ENCODE measurements at regions not wholly inside any gene's neighbourhood (a gene's known extent, or its start where the extent isn't known, plus 50 kb on each side); places are given as distances from the start of the nearest gene placed in this dataset.

DNA sequence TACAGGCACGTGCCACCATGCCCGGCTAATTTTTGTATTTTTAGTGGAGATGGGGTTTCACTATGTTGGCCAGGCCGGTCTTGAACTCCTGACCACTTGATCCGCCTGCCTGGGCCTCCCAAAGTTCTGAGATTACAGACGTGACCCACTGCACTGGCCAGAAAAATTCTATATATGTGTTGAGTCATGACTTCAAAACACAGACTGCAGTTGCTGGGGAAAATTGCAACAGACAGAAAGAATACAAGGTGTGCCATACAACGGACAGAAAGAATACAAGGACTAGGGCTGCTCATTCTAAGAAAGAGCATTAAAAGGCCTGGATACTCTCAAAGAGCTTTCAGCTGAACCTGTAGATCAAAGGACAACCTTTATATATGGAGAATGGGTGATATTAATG is 109.6 kb upstream of the ACSL4 start:
- Histone ChIP-seq H3K27ac (ENCODE audit: low read length) (no peak overlapping the region), H3K27me3 (ENCODE audit: control insufficient read depth, insufficient read depth, low read length) (no peaks in the 10 kb centered on the region), H3K4me3 (ENCODE audit: low read length) (no peak overlapping the region), H3K4me1 (ENCODE audit: control insufficient read depth, insufficient read depth, low read length) (0 out of 2 replicates have a peak, but pooled peaks cover 2% of the 10 kb centered on the region), H3K36me3 (ENCODE audit: control insufficient read depth, insufficient read depth, low read length) (no peaks in the 10 kb centered on the region), H3K9me3 (ENCODE audit: control insufficient read depth, insufficient read depth, low read length) (no peaks in the 10 kb centered on the region)
- DNase-seq (ENCODE audit: low read depth, low spot score): no peak
- WGBS (ENCODE audit: insufficient coverage, insufficient read length): no CpG with 5 or more reads among the region's 6 CpGs

DNA sequence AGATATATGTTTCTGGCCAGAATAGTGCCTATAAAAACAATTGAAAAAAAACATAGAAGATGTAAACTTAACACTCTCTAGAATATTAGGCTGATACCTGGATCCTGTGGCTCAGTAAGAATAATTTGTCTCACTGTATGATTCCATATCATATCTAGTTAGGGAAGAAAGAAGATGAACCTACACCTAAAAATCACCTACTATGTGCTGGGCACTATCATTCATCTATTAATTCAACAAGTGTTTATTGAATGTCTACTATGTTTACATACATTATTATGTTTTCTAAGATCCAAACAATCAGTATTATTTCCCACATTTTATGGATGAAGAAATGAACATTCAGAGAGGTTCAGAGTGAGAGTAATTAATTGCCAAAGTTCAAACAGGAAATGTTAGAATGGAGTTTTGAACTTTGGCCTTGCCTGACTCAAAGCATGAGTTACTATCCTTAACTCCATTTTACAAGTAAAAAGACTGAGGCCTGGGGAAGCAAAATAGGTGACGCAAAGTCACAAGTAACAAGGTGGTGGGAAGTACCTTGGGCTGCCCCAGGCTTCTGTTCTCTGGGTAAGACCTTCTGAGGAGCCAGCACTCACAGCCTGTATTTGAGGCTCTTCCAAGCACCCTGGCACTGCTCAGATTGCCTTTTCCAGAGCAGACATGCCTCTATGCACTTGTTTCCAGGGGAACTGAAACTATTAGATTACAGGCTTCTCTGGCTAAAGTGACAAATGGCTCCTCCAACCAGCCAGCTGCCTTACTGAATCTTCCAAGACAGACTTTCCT is 111.1 kb upstream of the ACSL4 start:
- no CpG with 5 or more reads among the region's 1 CpG for WGBS (ENCODE audit: insufficient coverage, insufficient read length)
- no peaks in the 10 kb centered on the region for H3K36me3 ChIP-seq (ENCODE audit: control insufficient read depth, insufficient read depth, low read length)
- no peak for DNase-seq (ENCODE audit: low read depth, low spot score)
- H3K27me3 ChIP-seq (ENCODE audit: control insufficient read depth, insufficient read depth, low read length): no peaks in the 10 kb centered on the region
- H3K9me3 ChIP-seq (ENCODE audit: control insufficient read depth, insufficient read depth, low read length): no peaks in the 10 kb centered on the region
- H3K27ac ChIP-seq (ENCODE audit: low read length): no peak overlapping the region
- 0 out of 2 replicates have a peak, but pooled peaks cover 2% of the 10 kb centered on the region for H3K4me1 ChIP-seq (ENCODE audit: control insufficient read depth, insufficient read depth, low read length)
- no peak overlapping the region for H3K4me3 ChIP-seq (ENCODE audit: low read length)

DNA sequence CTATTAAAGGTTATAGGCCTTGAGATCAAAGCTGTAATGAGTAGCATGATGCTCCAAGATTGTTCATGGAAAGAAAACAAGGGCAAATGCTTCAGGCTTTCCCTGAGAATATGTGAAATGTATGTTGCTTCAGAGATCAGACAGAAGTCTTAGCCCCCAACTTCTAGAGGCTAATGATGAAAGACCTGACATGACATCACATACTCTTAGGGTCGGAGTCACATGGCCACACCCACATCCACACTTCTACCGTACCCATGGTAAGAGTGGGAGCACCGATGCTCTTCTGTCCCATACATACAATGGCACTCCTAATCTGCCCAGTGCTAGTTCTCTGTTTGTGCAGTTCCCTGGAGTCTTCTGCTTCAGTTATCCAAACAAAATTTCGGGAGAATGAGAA is 111.9 kb upstream of the ACSL4 start:
- DNase-seq (ENCODE audit: low read depth, low spot score): no peak
- Histone ChIP-seq H3K27ac (ENCODE audit: low read length) (no peak overlapping the region), H3K27me3 (ENCODE audit: control insufficient read depth, insufficient read depth, low read length) (no peaks in the 10 kb centered on the region), H3K4me3 (ENCODE audit: low read length) (no peak overlapping the region), H3K4me1 (ENCODE audit: control insufficient read depth, insufficient read depth, low read length) (0 out of 2 replicates have a peak, but pooled peaks cover 2% of the 10 kb centered on the region), H3K9me3 (ENCODE audit: control insufficient read depth, insufficient read depth, low read length) (no peaks in the 10 kb centered on the region), H3K36me3 (ENCODE audit: control insufficient read depth, insufficient read depth, low read length) (no peaks in the 10 kb centered on the region)
- no CpG with 5 or more reads among the region's 4 CpGs for WGBS (ENCODE audit: insufficient coverage, insufficient read length)

DNA sequence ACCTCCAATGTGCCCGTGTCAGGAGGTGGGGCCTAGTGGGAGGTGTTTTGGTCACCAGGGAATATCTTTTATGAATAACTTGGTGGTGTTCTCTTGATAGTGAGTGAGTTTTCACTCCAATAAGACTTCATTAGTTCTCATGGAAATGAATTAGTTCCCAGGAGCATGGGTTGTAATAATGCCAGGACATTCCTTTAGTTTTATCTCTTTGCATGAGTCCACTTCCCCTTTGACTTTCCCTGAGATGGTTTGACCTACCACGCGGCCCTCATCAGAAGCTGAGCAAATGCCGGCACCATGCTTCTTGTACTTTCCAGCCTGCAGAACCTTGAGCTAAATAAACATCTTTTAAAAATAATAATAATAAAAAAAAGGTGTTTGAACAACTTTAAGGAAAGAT is 112.9 kb upstream of the ACSL4 start:
- Histone ChIP-seq H3K4me1 (ENCODE audit: control insufficient read depth, insufficient read depth, low read length) (no peaks in the 10 kb centered on the region), H3K4me3 (ENCODE audit: low read length) (no peak overlapping the region), H3K36me3 (ENCODE audit: control insufficient read depth, insufficient read depth, low read length) (no peaks in the 10 kb centered on the region), H3K9me3 (ENCODE audit: control insufficient read depth, insufficient read depth, low read length) (no peaks in the 10 kb centered on the region), H3K27ac (ENCODE audit: low read length) (no peak overlapping the region), H3K27me3 (ENCODE audit: control insufficient read depth, insufficient read depth, low read length) (no peaks in the 10 kb centered on the region)
- no peak for DNase-seq (ENCODE audit: low read depth, low spot score)
- WGBS (ENCODE audit: insufficient coverage, insufficient read length): no CpG with 5 or more reads among the region's 4 CpGs

DNA sequence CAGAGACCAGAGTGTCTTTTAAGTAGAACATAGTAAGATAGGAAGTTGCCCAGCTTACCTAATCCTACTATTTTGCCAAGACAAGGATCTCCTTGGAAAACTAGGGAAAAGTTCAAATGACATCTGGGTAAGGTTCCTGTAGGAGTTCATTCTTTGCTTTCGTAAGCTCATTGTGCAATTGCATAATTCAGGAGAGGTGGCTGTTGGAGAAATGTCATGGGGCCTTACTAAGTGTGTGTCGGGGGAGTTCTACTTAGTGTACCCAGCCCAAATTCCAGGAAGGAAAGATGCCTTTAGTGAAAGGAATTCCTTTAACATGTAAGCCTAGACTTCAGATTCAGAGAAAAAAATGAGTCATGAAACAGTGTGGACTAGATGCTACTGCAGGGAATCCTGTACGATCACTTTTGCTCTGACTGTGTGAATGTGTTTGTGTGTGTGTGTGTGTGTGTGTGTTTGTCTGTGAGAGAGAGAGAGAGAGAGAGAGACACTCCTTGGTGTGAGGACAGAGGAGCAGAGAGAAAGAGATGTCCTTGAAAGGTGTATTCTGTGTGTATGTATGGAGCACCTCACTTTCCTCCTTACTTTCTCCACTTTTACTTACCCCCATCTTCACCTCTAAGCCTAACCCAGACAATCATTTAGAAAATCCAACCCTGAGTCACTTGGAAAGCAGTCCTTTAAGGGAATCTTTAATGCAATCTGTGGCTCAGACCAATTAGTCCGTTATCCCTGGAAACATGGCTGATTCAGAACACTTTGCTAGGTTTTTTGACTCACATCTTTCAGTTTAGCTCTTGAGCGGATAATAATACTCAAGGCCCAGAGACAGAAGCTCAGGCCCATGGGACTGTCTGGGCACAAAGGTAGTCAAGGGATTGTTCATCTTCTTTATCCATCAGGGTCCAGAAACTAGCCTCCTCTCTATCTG is 114.5 kb upstream of the ACSL4 start:
- WGBS (ENCODE audit: insufficient coverage, insufficient read length): no CpG with 5 or more reads among the region's 5 CpGs
- Histone ChIP-seq H3K9me3 (ENCODE audit: control insufficient read depth, insufficient read depth, low read length) (no peaks in the 10 kb centered on the region), H3K27me3 (ENCODE audit: control insufficient read depth, insufficient read depth, low read length) (no peaks in the 10 kb centered on the region), H3K4me1 (ENCODE audit: control insufficient read depth, insufficient read depth, low read length) (no peaks in the 10 kb centered on the region), H3K27ac (ENCODE audit: low read length) (no peak overlapping the region), H3K36me3 (ENCODE audit: control insufficient read depth, insufficient read depth, low read length) (no peaks in the 10 kb centered on the region), H3K4me3 (ENCODE audit: low read length) (no peak overlapping the region)
- no peak for DNase-seq (ENCODE audit: low read depth, low spot score)

DNA sequence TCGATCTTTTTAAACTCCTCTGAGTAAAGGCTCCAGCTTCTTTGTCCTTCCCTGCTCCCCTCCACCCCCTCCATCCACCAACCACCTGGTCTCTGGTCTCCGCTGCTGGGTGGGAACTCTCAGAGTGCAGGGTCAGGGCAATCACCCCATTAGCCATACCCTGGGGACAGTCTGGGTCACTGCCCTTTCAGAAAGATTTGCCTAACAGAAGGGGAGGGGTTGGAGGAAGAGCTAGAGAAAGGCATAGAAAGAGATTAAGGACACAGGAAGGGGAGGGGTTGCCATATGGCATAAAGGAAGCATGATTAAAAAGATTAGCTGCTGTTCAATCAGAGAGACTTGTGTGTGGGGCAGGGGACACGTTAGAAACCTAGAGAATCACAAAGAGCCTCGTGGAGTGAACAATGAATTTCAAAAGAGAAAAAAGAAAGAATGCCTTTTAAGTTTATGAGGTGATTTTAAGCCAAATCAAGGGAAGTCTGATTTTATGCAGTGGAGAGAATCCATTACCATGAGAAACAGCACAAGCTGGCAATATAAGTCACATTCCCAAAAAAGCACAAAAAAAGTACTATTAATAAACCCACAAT is 115.5 kb upstream of the ACSL4 start:
- DNase-seq (ENCODE audit: low read depth, low spot score): no peak
- Histone ChIP-seq H3K4me3 (ENCODE audit: low read length) (no peak overlapping the region), H3K9me3 (ENCODE audit: control insufficient read depth, insufficient read depth, low read length) (no peaks in the 10 kb centered on the region), H3K27ac (ENCODE audit: low read length) (no peak overlapping the region), H3K36me3 (ENCODE audit: control insufficient read depth, insufficient read depth, low read length) (no peaks in the 10 kb centered on the region), H3K4me1 (ENCODE audit: control insufficient read depth, insufficient read depth, low read length) (no peaks in the 10 kb centered on the region), H3K27me3 (ENCODE audit: control insufficient read depth, insufficient read depth, low read length) (no peaks in the 10 kb centered on the region)
- WGBS (ENCODE audit: insufficient coverage, insufficient read length): no CpG with 5 or more reads among the region's 4 CpGs

DNA sequence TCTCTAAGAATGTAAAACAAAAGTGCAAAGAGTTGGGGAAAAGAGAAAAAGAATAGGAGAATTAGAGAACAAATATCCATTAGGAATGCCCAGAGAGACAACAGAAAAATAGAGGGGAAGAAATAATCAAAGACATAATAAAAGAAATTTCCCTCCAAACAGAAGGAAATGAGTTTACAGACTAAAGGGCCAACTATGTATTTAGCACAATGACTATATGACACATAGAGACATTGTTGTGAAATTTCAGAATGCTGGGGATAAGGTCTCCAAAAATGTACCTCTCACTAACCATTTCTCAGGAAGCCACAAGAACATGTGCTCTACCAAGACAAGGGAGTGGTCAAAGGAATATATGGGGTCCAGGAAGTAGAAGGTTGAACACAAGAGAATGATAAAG is 121.0 kb upstream of the ACSL4 start:
- Histone ChIP-seq H3K4me3 (ENCODE audit: low read length) (no peak overlapping the region), H3K27ac (ENCODE audit: low read length) (no peak overlapping the region), H3K9me3 (ENCODE audit: control insufficient read depth, insufficient read depth, low read length) (no peaks in the 10 kb centered on the region), H3K4me1 (ENCODE audit: control insufficient read depth, insufficient read depth, low read length) (no peaks in the 10 kb centered on the region), H3K36me3 (ENCODE audit: control insufficient read depth, insufficient read depth, low read length) (no peaks in the 10 kb centered on the region), H3K27me3 (ENCODE audit: control insufficient read depth, insufficient read depth, low read length) (no peaks in the 10 kb centered on the region)
- DNase-seq (ENCODE audit: low read depth, low spot score): no peak

DNA sequence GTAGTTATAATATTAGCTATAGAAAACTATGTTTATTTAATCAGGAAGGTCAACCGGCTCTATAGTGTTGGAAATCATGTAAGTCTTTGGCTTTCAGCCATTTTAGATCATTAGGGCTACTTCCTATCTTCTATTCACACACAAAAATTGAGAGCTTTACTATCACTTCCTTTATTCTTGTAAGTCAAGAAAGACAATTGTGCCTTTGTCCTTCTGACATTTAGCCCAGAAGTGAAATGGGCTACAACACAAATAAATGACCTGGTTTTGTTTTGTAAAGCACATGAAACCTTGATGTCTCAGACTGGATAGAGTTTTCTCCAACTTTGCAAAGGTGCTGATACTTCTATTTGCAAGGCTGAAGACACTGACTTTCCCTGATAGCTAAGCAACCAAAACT is 122.4 kb upstream of the ACSL4 start:
- Histone ChIP-seq H3K36me3 (ENCODE audit: control insufficient read depth, insufficient read depth, low read length) (no peaks in the 10 kb centered on the region), H3K4me3 (ENCODE audit: low read length) (no peak overlapping the region), H3K4me1 (ENCODE audit: control insufficient read depth, insufficient read depth, low read length) (no peaks in the 10 kb centered on the region), H3K9me3 (ENCODE audit: control insufficient read depth, insufficient read depth, low read length) (no peaks in the 10 kb centered on the region), H3K27me3 (ENCODE audit: control insufficient read depth, insufficient read depth, low read length) (no peaks in the 10 kb centered on the region), H3K27ac (ENCODE audit: low read length) (no peak overlapping the region)
- no peak for DNase-seq (ENCODE audit: low read depth, low spot score)
- WGBS (ENCODE audit: insufficient coverage, insufficient read length): no CpG with 5 or more reads among the region's 1 CpG

DNA sequence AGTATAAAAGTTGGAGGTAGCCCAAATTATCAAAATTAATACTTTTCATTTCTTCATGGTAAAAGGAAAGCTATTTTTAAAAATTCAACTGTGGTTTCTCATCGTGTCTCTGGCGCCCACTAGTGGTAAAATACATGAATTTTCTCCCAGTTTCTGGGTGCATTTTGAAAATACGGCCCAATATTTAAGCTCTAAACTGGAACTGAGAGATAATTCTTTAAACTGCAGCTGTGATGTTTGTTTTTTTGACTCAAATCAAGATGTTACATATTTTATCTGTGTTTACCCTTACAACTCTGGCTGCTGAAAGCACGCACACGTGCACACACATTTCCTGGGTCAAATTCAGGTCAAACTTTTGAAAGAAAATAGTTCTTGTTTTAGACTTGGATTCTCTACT is 123.9 kb upstream of the ACSL4 start:
- H3K27me3 ChIP-seq (ENCODE audit: control insufficient read depth, insufficient read depth, low read length): no peaks in the 10 kb centered on the region
- H3K4me3 ChIP-seq (ENCODE audit: low read length): no peak overlapping the region
- H3K4me1 ChIP-seq (ENCODE audit: control insufficient read depth, insufficient read depth, low read length): no peaks in the 10 kb centered on the region
- H3K36me3 ChIP-seq (ENCODE audit: control insufficient read depth, insufficient read depth, low read length): no peaks in the 10 kb centered on the region
- DNase-seq (ENCODE audit: low read depth, low spot score): no peak
- no peak overlapping the region for H3K27ac ChIP-seq (ENCODE audit: low read length)
- H3K9me3 ChIP-seq (ENCODE audit: control insufficient read depth, insufficient read depth, low read length): no peaks in the 10 kb centered on the region
- WGBS (ENCODE audit: insufficient coverage, insufficient read length): no CpG with 5 or more reads among the region's 5 CpGs

DNA sequence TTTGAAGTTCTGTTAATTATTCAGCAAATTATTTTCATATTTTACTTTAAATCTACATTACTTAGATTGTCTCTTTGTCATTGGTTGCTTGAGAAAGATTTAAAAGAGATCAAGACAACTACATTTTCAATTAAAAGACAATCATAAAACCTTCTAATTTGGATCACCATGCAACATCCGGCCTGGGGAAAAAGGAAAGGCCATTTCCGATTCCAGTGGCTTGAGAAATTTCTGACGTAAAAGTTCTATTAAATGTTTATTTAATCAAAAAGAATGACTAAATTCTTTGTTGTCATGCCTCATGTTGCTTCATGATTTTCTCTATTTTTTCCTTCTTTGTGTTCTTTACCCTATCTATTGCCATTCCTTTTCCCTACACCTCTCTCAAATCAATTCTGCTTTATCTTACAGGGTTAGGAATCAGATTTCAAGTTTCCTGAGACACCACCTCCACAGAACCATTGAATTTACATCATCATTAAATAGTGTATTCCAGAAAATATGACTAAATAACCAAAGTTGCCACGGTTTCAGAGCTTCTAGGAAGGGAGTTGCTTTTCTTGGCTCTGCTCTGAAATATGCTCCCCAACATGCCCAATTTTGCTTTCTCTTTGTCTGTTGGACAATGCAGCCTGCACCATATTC is 124.6 kb upstream of the ACSL4 start:
- no peak for DNase-seq (ENCODE audit: low read depth, low spot score)
- H3K27me3 ChIP-seq (ENCODE audit: control insufficient read depth, insufficient read depth, low read length): no peaks in the 10 kb centered on the region
- H3K4me3 ChIP-seq (ENCODE audit: low read length): no peak overlapping the region
- no peaks in the 10 kb centered on the region for H3K36me3 ChIP-seq (ENCODE audit: control insufficient read depth, insufficient read depth, low read length)
- no CpG with 5 or more reads among the region's 4 CpGs for WGBS (ENCODE audit: insufficient coverage, insufficient read length)
- H3K4me1 ChIP-seq (ENCODE audit: control insufficient read depth, insufficient read depth, low read length): no peaks in the 10 kb centered on the region
- H3K27ac ChIP-seq (ENCODE audit: low read length): no peak overlapping the region
- no peaks in the 10 kb centered on the region for H3K9me3 ChIP-seq (ENCODE audit: control insufficient read depth, insufficient read depth, low read length)
